Skeletal muscle cell (primary cell): ENCODE measurements at regions not wholly inside any gene's neighbourhood (a gene's known extent, or its start where the extent isn't known, plus 50 kb on each side); places are given as distances from the start of the nearest gene placed in this dataset.
A peak's percentile ranks its signal among the peaks of the same experiment; 100 is the strongest.

Experiments
- DNase-seq: peaks from one replicate; pipeline ENCODE4 v3.0.0-alpha.2; 2010; ENCODE audit warnings: low read depth
- H3K4me3 ChIP-seq: 2 replicates; pipeline ENCODE4 v1.5.1; 2011; ENCODE audit warnings: low read depth, mild to moderate bottlenecking, control low read depth, low read length, moderate library complexity

DNA sequence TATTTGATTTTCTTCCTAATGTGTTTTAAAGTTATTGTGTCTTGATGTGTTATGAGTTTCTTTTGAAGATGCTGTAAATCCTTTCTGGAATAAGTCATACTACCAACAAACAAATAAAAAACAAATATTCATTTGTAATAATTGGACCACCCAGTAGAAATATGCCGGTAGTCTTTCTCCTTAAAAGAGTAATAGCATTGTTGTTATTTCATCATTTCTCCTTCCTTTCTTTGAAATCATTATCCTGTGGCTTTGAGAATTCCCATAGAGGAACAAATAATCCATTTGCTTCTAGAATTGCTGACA lies 169.4 kb downstream of the NNT start:
- no peak overlapping the region for H3K4me3 ChIP-seq
- DNase-seq: no peak

DNA sequence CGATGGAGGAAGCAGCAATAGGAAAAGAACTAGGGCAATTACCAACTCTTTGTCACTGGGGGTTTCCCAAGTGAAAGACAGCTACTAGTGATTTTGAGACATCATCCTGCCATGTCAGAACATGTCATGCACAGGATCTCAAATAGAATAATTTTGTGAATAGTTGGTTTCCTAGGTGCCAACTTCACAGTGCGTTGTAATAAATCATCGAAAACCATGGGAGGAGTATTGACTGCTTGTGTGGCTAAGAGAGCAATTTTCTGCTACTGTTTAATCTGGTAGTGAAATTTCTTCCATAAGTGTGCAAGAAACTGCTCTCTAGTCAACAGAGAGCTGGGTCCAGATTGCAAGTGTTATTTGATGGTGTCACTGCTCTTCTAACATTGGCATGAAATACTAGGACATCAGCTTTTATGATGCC lies 168.6 kb downstream of the NNT start:
- DNase-seq: no peak

GRCh38 chr5:43769571-43770355 lies 166.8 kb downstream of the NNT start:
- peak; percentile 96 for DNase-seq
- H3K4me3 ChIP-seq: no peak overlapping the region

More for the DNA sequence above, 168.6 kb downstream of the NNT start:
- no peak overlapping the region for H3K4me3 ChIP-seq
